ENCODE measurements at regions not wholly inside any gene's neighbourhood (a gene's known extent, or its start where the extent isn't known, plus 50 kb on each side); places are given as distances from the start of the nearest gene placed in this dataset.

- H4K8ac ChIP-seq (replicated peaks; ENCODE audit: insufficient read length, low read depth, low read length): peak overlapping the region; percentile 26
- Mint-ChIP-seq H3K27me3 (ENCODE audit: low read depth) (peaks cover 88% of the 10 kb centered on the region), H3K4me3 (no peak overlapping the region), H3K36me3 (ENCODE audit: insufficient read depth in 1 of 3, low read depth in 3 of 3) (no peaks in the 10 kb centered on the region), H3K27ac (peak overlapping the region in 1 of 3 experiments; percentile 22; a peak in 1 of 7 replicates), H3K4me1 (peaks cover 2 to 9% of the 10 kb centered on the region in 2 experiments), H3K9me3 (peaks cover 0 to 14% of the 10 kb centered on the region in 2 experiments; a peak in 2 of 5 replicates)
- H3K23ac ChIP-seq (ENCODE audit: insufficient read length, low read depth, low read length): no peak overlapping the region
- no peak overlapping the region for H3K14ac ChIP-seq (ENCODE audit: insufficient read depth, low read length)
- no peak overlapping the region for H2BK12ac ChIP-seq (ENCODE audit: insufficient read length, low read depth, low read length)
- H2BK15ac ChIP-seq (ENCODE audit: low read depth, low read length): no peak overlapping the region
- H3K4ac ChIP-seq (ENCODE audit: low read depth, low read length): no peak overlapping the region
- no peak overlapping the region for H4K91ac ChIP-seq (ENCODE audit: insufficient read length, low read depth, low read length)
- no CpG with 5 or more reads among the region's 10 CpGs for WGBS (ENCODE audit: extremely low coverage, insufficient read length, low lambda C conversion rate)
- H3K9ac ChIP-seq (ENCODE audit: extremely low read depth, insufficient read length, low read length): no peak overlapping the region
- no peaks in the 10 kb centered on the region for H3K23me2 ChIP-seq (ENCODE audit: insufficient read length, low read depth, low read length, poor library complexity, severe bottlenecking)
- no peaks in the 10 kb centered on the region for H4K20me1 ChIP-seq (ENCODE audit: control insufficient read depth, insufficient read depth, insufficient read length)
- no peak overlapping the region for H3K4me2 ChIP-seq (ENCODE audit: insufficient read depth, insufficient read length, low read length)
- peaks cover 9% of the 10 kb centered on the region; the same call in 1 of the 2 replicates for H3K27me3 ChIP-seq (ENCODE audit: insufficient read depth, low read length)
- H2BK120ac ChIP-seq (ENCODE audit: low read depth, low read length, poor library complexity, severe bottlenecking): no peak overlapping the region
- H4K5ac ChIP-seq (ENCODE audit: insufficient read length, low read depth, low read length): no peak overlapping the region
- H2AK5ac ChIP-seq (ENCODE audit: insufficient read length, low read length): no peak overlapping the region
- no peak overlapping the region for H3K56ac ChIP-seq (ENCODE audit: insufficient read length, low read depth, low read length)
- TF ChIP-seq CTCF (conservative IDR thresholded peaks at IDR 0.05): no peak
- H2BK20ac ChIP-seq (ENCODE audit: low read depth, low read length, poor library complexity, severe bottlenecking): no peak overlapping the region
- H2BK5ac ChIP-seq (ENCODE audit: insufficient read length, low read length): no peak overlapping the region
- DNase-seq: peak; percentile 45
- H2AFZ ChIP-seq (ENCODE audit: low read length): no peak overlapping the region
- H3K79me2 ChIP-seq (ENCODE audit: insufficient read depth, low read length): no peaks in the 10 kb centered on the region
- H3K79me1 ChIP-seq (ENCODE audit: insufficient read depth, low read depth, low read length, poor library complexity, severe bottlenecking): no peaks in the 10 kb centered on the region
- no peak overlapping the region for H3K27ac ChIP-seq (ENCODE audit: insufficient read length, low read depth, low read length)
- H3K18ac ChIP-seq (ENCODE audit: insufficient read length, low read depth, low read length): no peak overlapping the region
- no peaks in the 10 kb centered on the region for H3K4me1 ChIP-seq (ENCODE audit: insufficient read depth, low read length)
- H3K9me3 ChIP-seq (ENCODE audit: control insufficient read depth, low read depth, low read length): no peaks in the 10 kb centered on the region
- H3T11ph ChIP-seq (ENCODE audit: low read length): no peak overlapping the region
Observed at GRCh38 chr1:20411196-20411980, 74.6 kb downstream of the CAMK2N1 start.

Data from H9 (cell line).